GDM1 (cell line): ENCODE measurements at regions not wholly inside any gene's neighbourhood (a gene's known extent, or its start where the extent isn't known, plus 50 kb on each side); places are given as distances from the start of the nearest gene placed in this dataset.
"Not testable (repeated sequence)": the region's sequence is repeated elsewhere in the genome, so short reads cannot be mapped to it uniquely, and the experiment has no call there.

ENCODE experiments used
- DNase-seq: peaks from one replicate; lab custom pipeline; 2025; lab: John Stamatoyannopoulos, UW

GRCh38 chrX:124181515-124181914 is 150.9 kb upstream of the TEX13D start:
- not testable (repeated sequence) for DNase-seq

GRCh38 chrX:124190440-124190839 is 142.0 kb upstream of the TEX13D start:
- DNase-seq, result no peak

GRCh38 chrX:124194199-124194598 is 138.3 kb upstream of the TEX13D start:
- no peak for DNase-seq

- no peak for DNase-seq
Observed at GRCh38 chrX:124194901-124195300, 137.6 kb upstream of the TEX13D start.

GRCh38 chrX:124203311-124203710 is 129.1 kb upstream of the TEX13D start:
- DNase-seq, result no peak

GRCh38 chrX:124208660-124209059 is 123.8 kb upstream of the TEX13D start:
- DNase-seq, result peak; percentile 71

GRCh38 chrX:124209792-124210576 is 122.5 kb upstream of the TEX13D start:
- no peak for DNase-seq

- DNase-seq, result peak; percentile 44
Observed at GRCh38 chrX:124211312-124211942, 121.0 kb upstream of the TEX13D start.

- DNase-seq, result no peak
Observed at GRCh38 chrX:124212622-124213021, 119.8 kb upstream of the TEX13D start.

GRCh38 chrX:124215786-124216185 is 116.7 kb upstream of the TEX13D start:
- DNase-seq, result no peak

GRCh38 chrX:124216396-124217115 is 115.9 kb upstream of the TEX13D start:
- no peak for DNase-seq

GRCh38 chrX:124217304-124218251 is 114.9 kb upstream of the TEX13D start:
- peak; percentile 79 for DNase-seq

GRCh38 chrX:124223524-124223923 is 108.9 kb upstream of the TEX13D start:
- no peak for DNase-seq

- no peak for DNase-seq
Observed at GRCh38 chrX:124224528-124224927, 107.9 kb upstream of the TEX13D start.

GRCh38 chrX:124226129-124226528 is 106.3 kb upstream of the TEX13D start:
- DNase-seq, result peak; percentile 58

GRCh38 chrX:124228849-124229248 is 103.6 kb upstream of the TEX13D start:
- DNase-seq, result no peak

- DNase-seq, result no peak
Observed at GRCh38 chrX:124229374-124229773, 103.1 kb upstream of the TEX13D start.

GRCh38 chrX:124230655-124231450 is 101.6 kb upstream of the TEX13D start:
- DNase-seq, result no peak

- DNase-seq, result no peak
Observed at GRCh38 chrX:124231451-124231759, 101.1 kb upstream of the TEX13D start.

GRCh38 chrX:124232523-124233201 is 99.8 kb upstream of the TEX13D start:
- DNase-seq, result no peak

GRCh38 chrX:124234348-124234747 is 98.1 kb upstream of the TEX13D start:
- no peak for DNase-seq
